HTR-8/SVneo (cell line): ENCODE measurements at regions not wholly inside any gene's neighbourhood (a gene's known extent, or its start where the extent isn't known, plus 50 kb on each side); places are given as distances from the start of the nearest gene placed in this dataset.
"Not testable (repeated sequence)": the region's sequence is repeated elsewhere in the genome, so short reads cannot be mapped to it uniquely, and the experiment has no call there.

ENCODE experiments used
- DNase-seq: peaks from one replicate; pipeline ENCODE4 v3.0.0; 2011; ENCODE audit warnings: low spot score, mixed read lengths; ENCODE audit not compliant: insufficient read length
- FAIRE-seq: peaks from 2 replicates; lab custom pipeline; 2011; peaks lifted over from hg19 to GRCh38; lab: Jason Lieb, UNC

- FAIRE-seq (no peak), DNase-seq (no peak)
Observed at GRCh38 chr6:13874191-13874549, 50.6 kb upstream of the RNF182 start.

GRCh38 chr6:13873288-13874190 is 51.2 kb upstream of the RNF182 start:
- FAIRE-seq: no peak
- peak; percentile 44 for DNase-seq

DNA sequence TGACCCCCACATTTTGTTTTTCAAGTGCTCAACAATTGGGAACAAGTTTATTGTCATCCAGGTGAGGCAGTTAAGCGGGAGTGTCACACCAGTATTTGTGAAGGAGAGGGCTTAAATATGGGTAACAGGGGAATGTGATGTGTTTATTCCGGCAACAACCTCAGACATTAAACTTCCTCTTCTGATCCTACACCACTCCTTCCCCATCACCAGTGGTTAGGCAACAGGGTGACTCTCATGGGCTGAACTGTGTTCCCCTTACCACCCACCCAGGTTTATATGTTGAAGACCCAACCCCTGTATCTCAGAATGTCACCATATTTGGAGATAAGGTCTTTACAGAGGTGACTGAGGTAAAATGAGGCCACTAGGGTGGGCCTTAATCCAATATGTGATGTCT is 52.1 kb upstream of the RNF182 start:
- no peak for DNase-seq
- no peak for FAIRE-seq

DNA sequence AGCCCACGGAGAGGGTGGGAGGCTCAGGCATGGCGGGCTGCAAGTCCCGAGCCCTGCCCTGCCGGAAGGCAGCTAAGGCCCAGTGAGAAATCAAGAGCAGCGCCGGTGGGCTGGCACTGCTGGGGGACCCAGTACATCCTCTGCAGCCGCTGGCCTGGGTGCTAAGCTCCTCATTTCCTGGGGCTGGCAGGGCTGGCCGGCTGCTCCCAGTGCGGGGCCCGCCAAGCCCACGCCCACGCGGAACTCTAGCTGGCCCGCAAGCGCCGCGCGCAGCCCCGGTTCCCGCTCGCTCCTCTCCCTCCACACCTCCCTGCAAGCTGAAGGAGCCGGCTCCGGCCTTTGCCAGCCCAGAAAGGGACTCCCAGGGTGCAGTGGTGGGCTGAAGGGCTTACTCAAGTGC is 52.7 kb upstream of the RNF182 start:
- not testable (repeated sequence) for FAIRE-seq, DNase-seq

DNA sequence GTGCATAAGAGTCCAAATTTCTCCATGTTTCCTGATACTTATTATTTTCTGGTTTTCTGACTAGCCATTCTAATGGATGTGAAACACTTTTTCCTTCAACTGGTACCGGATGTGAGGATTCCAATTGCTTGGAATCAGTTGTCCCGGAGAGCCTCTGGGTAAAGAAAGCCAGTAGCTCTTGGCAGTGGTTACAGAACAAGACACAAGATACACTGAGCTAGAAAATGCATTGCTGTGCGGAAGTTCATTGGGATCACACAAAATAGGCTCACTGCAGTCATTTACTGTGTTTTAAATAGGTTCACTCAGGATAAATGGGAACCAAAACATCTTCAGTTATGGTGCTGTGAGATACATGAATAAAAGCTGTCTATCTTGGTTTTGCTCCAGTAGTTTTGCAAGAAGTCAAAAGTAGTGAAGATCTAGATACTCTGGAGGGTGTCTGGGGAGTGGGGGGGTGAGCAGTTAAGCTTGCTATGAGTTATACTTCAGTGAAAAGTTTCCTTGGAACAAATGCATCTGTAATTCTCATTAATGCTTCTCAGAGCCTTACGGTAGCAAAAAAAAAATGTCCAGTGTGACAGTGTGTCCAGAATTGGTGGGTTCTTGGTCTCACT is 54.4 kb upstream of the RNF182 start:
- DNase-seq (no peak), FAIRE-seq (no peak)

DNA sequence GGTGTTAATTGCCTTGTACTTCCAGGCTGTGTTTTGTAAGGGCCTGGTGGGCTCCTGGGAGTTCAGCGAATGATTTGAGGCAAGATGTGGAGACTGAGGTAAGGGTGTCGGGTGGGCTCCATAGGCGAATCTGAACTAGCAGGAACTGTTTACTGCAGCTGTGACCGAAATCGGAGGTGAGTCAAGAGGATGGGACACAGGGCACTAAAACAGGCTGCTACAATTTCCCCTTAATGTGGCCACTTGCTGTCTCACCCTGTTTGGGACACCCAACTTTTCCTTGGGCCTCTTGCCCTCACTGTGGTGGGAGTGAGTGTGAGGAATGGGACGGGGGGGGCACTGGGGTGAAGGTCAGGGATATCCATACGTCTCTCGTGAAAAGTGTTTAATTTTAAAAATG is 53.9 kb upstream of the MCUR1 start:
- DNase-seq (no peak), FAIRE-seq (peak; percentile 70)

DNA sequence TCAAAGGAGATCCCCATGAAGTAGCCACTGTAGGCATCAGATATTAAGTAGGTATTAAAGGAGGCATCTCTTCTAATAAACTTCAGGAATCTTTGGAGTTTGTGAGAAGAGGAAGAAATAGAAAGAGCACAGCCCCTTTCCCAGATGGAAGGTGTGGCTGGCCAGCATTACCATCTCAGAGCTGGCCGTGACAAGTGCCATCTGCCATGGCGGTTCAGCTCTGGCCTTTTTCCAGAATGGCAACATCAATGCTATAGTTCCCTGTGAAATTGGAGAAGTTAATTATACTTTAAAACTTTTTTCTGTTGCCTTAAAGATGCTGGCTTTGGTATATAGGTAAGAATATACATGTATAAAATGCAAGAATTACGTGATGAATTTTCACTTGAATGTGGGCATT is 51.9 kb upstream of the MCUR1 start:
- no peak for FAIRE-seq
- DNase-seq: no peak

GRCh38 chr6:13865141-13865540 is 50.8 kb upstream of the MCUR1 start:
- FAIRE-seq: no peak
- DNase-seq: no peak

GRCh38 chr6:13864669-13865068 is 50.3 kb upstream of the MCUR1 start:
- not testable (repeated sequence) for FAIRE-seq, DNase-seq
